ENCODE measurements at regions not wholly inside any gene's neighbourhood (a gene's known extent, or its start where the extent isn't known, plus 50 kb on each side); places are given as distances from the start of the nearest gene placed in this dataset.

- Histone ChIP-seq H3K4me3 (replicated peaks in 1 of 3; ENCODE audit: insufficient read depth in 1 of 3, low read depth in 1 of 3, low read length in 3 of 3) (no peak overlapping the region), H3K9ac (replicated peaks; ENCODE audit: extremely low read depth, insufficient read depth, low read length) (no peak overlapping the region), H3K27ac (ENCODE audit: insufficient read depth, low read depth, low read length) (no peak overlapping the region), H3K36me3 (ENCODE audit: control insufficient read depth in 2 of 2, extremely low read depth in 1 of 2, insufficient read depth in 2 of 2, low read length in 2 of 2) (no peaks in the 10 kb centered on the region), H3K4me2 (ENCODE audit: insufficient read depth, low read length) (no peak overlapping the region), H3K79me2 (ENCODE audit: control insufficient read depth, insufficient read depth, low read length) (no peaks in the 10 kb centered on the region), H3K4me1 (ENCODE audit: control insufficient read depth, extremely low read depth, insufficient read depth, low read length) (no peaks in the 10 kb centered on the region), H4K20me1 (replicated peaks; ENCODE audit: control insufficient read depth, extremely low read depth, insufficient read depth, low read length) (no peaks in the 10 kb centered on the region), H3K9me3 (replicated peaks; ENCODE audit: control insufficient read depth, insufficient read depth, low read length) (no peaks in the 10 kb centered on the region), H2AFZ (ENCODE audit: low read depth, low read length) (no peak overlapping the region), H3K9me1 (replicated peaks; ENCODE audit: control insufficient read depth, extremely low read depth, insufficient read depth, low read length) (no peaks in the 10 kb centered on the region), H3K27me3 (ENCODE audit: control insufficient read depth in 2 of 2, insufficient read depth in 2 of 2, low read length in 2 of 2) (peaks cover 0 to 7% of the 10 kb centered on the region in 2 experiments)
- no peak for TF ChIP-seq EZH2 (IDR thresholded peaks at IDR 0.05; ENCODE audit: borderline replicate concordance, low read depth, low read length, severe bottlenecking)
- TF ChIP-seq JUN (IDR thresholded peaks at IDR 0.05; ENCODE audit: borderline replicate concordance, insufficient read depth, insufficient read length, low read depth) = no peak
- TF ChIP-seq POLR2AphosphoS5 (IDR thresholded peaks at IDR 0.05; ENCODE audit: insufficient read depth, low read depth, low read length) = no peak
- TF ChIP-seq POLR2A (IDR thresholded peaks at IDR 0.05; ENCODE audit: low read depth, low read length) = no peak
- no peak for TF ChIP-seq MYC (IDR thresholded peaks at IDR 0.05; ENCODE audit: low read depth, low read length)
- TF ChIP-seq MAX (IDR thresholded peaks at IDR 0.05; ENCODE audit: insufficient read depth, insufficient read length) = no peak
- TF ChIP-seq FOS (IDR thresholded peaks at IDR 0.05; ENCODE audit: borderline replicate concordance, insufficient read depth, low read length) = no peak
- no peak for TF ChIP-seq CTCF (IDR thresholded peaks at IDR 0.05; ENCODE audit: extremely low read depth in 1 of 2, insufficient read depth in 1 of 2, low read depth in 1 of 2, low read length in 2 of 2)
- no peak for TF ChIP-seq GATA2 (IDR thresholded peaks at IDR 0.05; ENCODE audit: insufficient read depth, insufficient read length, low read depth, low read length)
- POLR2A ChIA-PET = interaction anchor here (0.6 kb wide), 1 partner anchor 21 kb away, joined by 3 read pairs; no protein-coding TSS in a partner anchor
- dilution Hi-C loops (cut with MboI; ENCODE audit: extremely low pct_ligation_motif_present, low sequenced_read_pairs) = no loop called here
- DNase-seq (ENCODE audit: low read depth, low spot score) (no peak), FAIRE-seq (no peak)
- intact Hi-C loops (cut with micrococcal nuclease) = loop anchor here (5.0 kb wide), 1 partner anchor 562 kb away; no protein-coding TSS in a partner anchor
- no TSS peak for BruUV-seq (replicated peaks)
- CTCF ChIA-PET = interaction anchor here (1.1 kb wide), 1 partner anchor 16 kb away, joined by 3 read pairs; no protein-coding TSS in a partner anchor
These were observed 320.2 kb downstream of the MAFB start for GRCh38 chr20:40368876-40369275.
